Suprapubic skin (tissue), 4 donors: ENCODE measurements at regions not wholly inside any gene's neighbourhood (a gene's known extent, or its start where the extent isn't known, plus 50 kb on each side); places are given as distances from the start of the nearest gene placed in this dataset.

Experiments used
- DNase-seq, 2 donors: peaks; one replicate each; pipeline ENCODE4 v3.0.0-alpha.2; 2019; ENCODE audit warnings: low spot score in 2 of 2
- H3K27ac ChIP-seq: fragments of 200-600 bp; sonication (generic); one replicate; pipeline ENCODE4 v1.5.1; 2019
- H3K27me3 ChIP-seq: fragments of 200-600 bp; sonication (generic); one replicate; pipeline ENCODE4 v1.5.1; 2019
- H3K36me3 ChIP-seq: fragments of 200-600 bp; sonication (generic); one replicate; pipeline ENCODE4 v1.5.1; 2019
- H3K4me1 ChIP-seq: fragments of 200-600 bp; sonication (generic); one replicate; pipeline ENCODE4 v1.5.1; 2019
- H3K4me3 ChIP-seq: fragments of 200-600 bp; sonication (generic); one replicate; pipeline ENCODE4 v1.5.1; 2019; ENCODE audit warnings: mild to moderate bottlenecking
- H3K9me3 ChIP-seq: fragments of 200-600 bp; sonication (generic); one replicate; pipeline ENCODE4 v1.5.1; 2019
- CTCF ChIP-seq, 2 donors: fragments of 200-600 bp in 1 of 2; fragments of 450-650 bp in 1 of 2; sonication (generic) in 1 of 2; IDR thresholded peaks; one replicate each; pipeline ENCODE4 v1.5.1; 2016 to 2019; ENCODE audit warnings: antibody characterized with exemption in 2 of 2, mild to moderate bottlenecking in 1 of 2, moderate library complexity in 1 of 2
- EP300 ChIP-seq: sonication (generic); formaldehyde crosslinking; IDR thresholded peaks from one replicate; pipeline ENCODE4 v1.6.1; 2017; ENCODE audit warnings: antibody characterized with exemption
- POLR2A ChIP-seq, 2 donors: fragments of 450-650 bp; IDR thresholded peaks; one replicate each; pipeline ENCODE4 v1.6.1; 2017; ENCODE audit warnings: antibody characterized with exemption in 2 of 2, mild to moderate bottlenecking in 2 of 2, moderate library complexity in 2 of 2
- POLR2AphosphoS5 ChIP-seq, 3 donors: sonication (generic); formaldehyde crosslinking; IDR thresholded peaks; one replicate each; pipeline ENCODE4 v1.6.1; 2017; ENCODE audit warnings: antibody characterized with exemption in 3 of 3
- WGBS: methylation state at CpG from one replicate; pipeline ENCODE4 v1.1.5; 2018; 5-methylcytosine and 5-hydroxymethylcytosine counted together

- Histone ChIP-seq H3K9me3 (no peaks in the 10 kb centered on the region), H3K27me3 (peaks cover 13% of the 10 kb centered on the region), H3K4me1 (no peaks in the 10 kb centered on the region), H3K36me3 (no peaks in the 10 kb centered on the region), H3K4me3 (no peak overlapping the region), H3K27ac (no peak overlapping the region)
- 90% methylated on average over 7 of the region's 7 CpGs for WGBS
- TF ChIP-seq POLR2AphosphoS5 (IDR thresholded peaks at IDR 0.05) (no peak), EP300 (no peak)
- no peak for DNase-seq
These were observed 302.9 kb downstream of the TFAP2A start for GRCh38 chr6:10111975-10112374.

- Histone ChIP-seq H3K27ac (no peak overlapping the region), H3K9me3 (no peaks in the 10 kb centered on the region), H3K4me3 (no peak overlapping the region), H3K4me1 (peaks cover 28% of the 10 kb centered on the region), H3K27me3 (no peaks in the 10 kb centered on the region), H3K36me3 (no peaks in the 10 kb centered on the region)
- WGBS, result 77% methylated on average over 4 of the region's 4 CpGs
- no peak for DNase-seq
- no peak for TF ChIP-seq POLR2AphosphoS5 (IDR thresholded peaks at IDR 0.05)
- no peak for TF ChIP-seq POLR2A (IDR thresholded peaks at IDR 0.05)
These were observed 313.2 kb downstream of the TFAP2A start for GRCh38 chr6:10101551-10102252.

- no peak for DNase-seq
These were observed 315.2 kb downstream of the TFAP2A start for GRCh38 chr6:10099529-10100140.

GRCh38 chr6:10098756-10099528 lies 315.9 kb downstream of the TFAP2A start:
- Histone ChIP-seq H3K36me3 (no peaks in the 10 kb centered on the region), H3K27ac (peak overlapping the region; percentile 84), H3K9me3 (no peaks in the 10 kb centered on the region), H3K4me3 (peak overlapping the region; percentile 41), H3K4me1 (peaks cover 28% of the 10 kb centered on the region), H3K27me3 (no peaks in the 10 kb centered on the region)
- 26% methylated on average over 22 of the region's 27 CpGs for WGBS
- TF ChIP-seq POLR2A (IDR thresholded peaks at IDR 0.05), result no peak
- DNase-seq, result peak in 1 of 2 donors; percentile 64

More at GRCh38 chr6:10099529-10100140, 315.2 kb downstream of the TFAP2A start:
- H3K27me3 ChIP-seq, result no peaks in the 10 kb centered on the region
- no peaks in the 10 kb centered on the region for H3K36me3 ChIP-seq
- 27% methylated on average over 9 of the region's 9 CpGs for WGBS
- no peaks in the 10 kb centered on the region for H3K9me3 ChIP-seq
- TF ChIP-seq EP300 (no peak), CTCF (IDR thresholded peaks at IDR 0.05) (no peak), POLR2AphosphoS5 (IDR thresholded peaks at IDR 0.05) (no peak), POLR2A (IDR thresholded peaks at IDR 0.05) (no peak)
- peaks cover 28% of the 10 kb centered on the region for H3K4me1 ChIP-seq
- H3K4me3 ChIP-seq, result peak overlapping the region; percentile 41
- H3K27ac ChIP-seq, result peak overlapping the region; percentile 84

- Histone ChIP-seq H3K9me3 (no peaks in the 10 kb centered on the region), H3K4me3 (no peak overlapping the region), H3K36me3 (no peaks in the 10 kb centered on the region), H3K27me3 (no peaks in the 10 kb centered on the region), H3K27ac (no peak overlapping the region), H3K4me1 (peaks cover 1% of the 10 kb centered on the region)
- 81% methylated on average over 5 of the region's 5 CpGs for WGBS
- no peak for DNase-seq
- TF ChIP-seq POLR2AphosphoS5 (IDR thresholded peaks at IDR 0.05), result no peak
- no peak for TF ChIP-seq POLR2A (IDR thresholded peaks at IDR 0.05)
- no peak for TF ChIP-seq EP300
- TF ChIP-seq CTCF (IDR thresholded peaks at IDR 0.05), result no peak
These were observed 321.6 kb downstream of the TFAP2A start for GRCh38 chr6:10093282-10093681.

GRCh38 chr6:10084111-10084986 lies 330.5 kb downstream of the TFAP2A start:
- 48% methylated on average over 14 of the region's 14 CpGs for WGBS
- H3K4me1 ChIP-seq, result peaks cover 18% of the 10 kb centered on the region
- no peaks in the 10 kb centered on the region for H3K9me3 ChIP-seq
- DNase-seq, result no peak
- no peak overlapping the region for H3K4me3 ChIP-seq
- TF ChIP-seq CTCF (IDR thresholded peaks at IDR 0.05) (no peak), EP300 (no peak), POLR2AphosphoS5 (IDR thresholded peaks at IDR 0.05) (no peak), POLR2A (IDR thresholded peaks at IDR 0.05) (no peak)
- no peak overlapping the region for H3K27ac ChIP-seq
- no peaks in the 10 kb centered on the region for H3K27me3 ChIP-seq
- H3K36me3 ChIP-seq, result no peaks in the 10 kb centered on the region
